PFSK-1 (cell line): ENCODE measurements at regions not wholly inside any gene's neighbourhood (a gene's known extent, or its start where the extent isn't known, plus 50 kb on each side); places are given as distances from the start of the nearest gene placed in this dataset.

Experiments
- FOXP2 ChIP-seq: optimal IDR thresholded peaks from 2 replicates; pipeline ENCODE3; 2011; ENCODE audit warnings: borderline replicate concordance, control low read depth, inconsistent platforms; ENCODE audit not compliant: insufficient read depth; ENCODE audit errors: extremely low read length, extremely low read depth
- POLR2AphosphoS5 ChIP-seq: IDR thresholded peaks from 2 replicates; pipeline ENCODE4 v1.6.1; 2012; ENCODE audit warnings: low read depth, mild to moderate bottlenecking, control low read depth, low read length, moderate library complexity
- SIN3A ChIP-seq: IDR thresholded peaks from 2 replicates; pipeline ENCODE4 v1.6.1; 2012; ENCODE audit warnings: mild to moderate bottlenecking, low read length, moderate library complexity, borderline replicate concordance; ENCODE audit not compliant: insufficient read depth
- TAF1 ChIP-seq: IDR thresholded peaks from 2 replicates; pipeline ENCODE4 v1.6.1; 2012; ENCODE audit warnings: low read length, control low read depth, borderline replicate concordance; ENCODE audit not compliant: insufficient read depth
- TF ChIP-seq, protein P1 (sequence below), 2 experiments: IDR thresholded peaks; 2 replicates each; pipeline versions ENCODE4 v1.6.1 to v1.8.0; 2011 to 2012; ENCODE audit warnings: low read depth in 2 of 2, low read length in 2 of 2, control low read depth in 1 of 2, inconsistent platforms in 1 of 2, mild to moderate bottlenecking in 1 of 2, moderate library complexity in 1 of 2; ENCODE audit not compliant: insufficient read depth in 1 of 2

DNA sequence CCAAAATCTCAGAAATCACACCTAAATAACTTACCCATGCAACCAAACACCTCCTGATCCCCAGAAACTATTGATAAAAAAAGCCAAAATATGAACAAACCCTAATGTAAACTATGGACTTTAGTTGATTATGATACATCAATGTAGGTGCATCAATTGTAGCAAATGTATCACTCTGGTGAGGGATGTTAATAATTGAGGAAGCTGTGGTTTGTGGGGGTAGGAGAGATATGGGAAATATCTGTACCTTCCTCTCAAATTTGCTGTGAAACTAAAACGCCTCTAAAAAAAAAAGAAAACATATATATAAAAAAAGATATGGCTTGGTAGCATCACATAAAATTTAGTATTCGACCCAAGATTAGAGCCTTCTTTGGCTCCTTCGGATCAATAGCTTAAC is 144.3 kb upstream of the CPEB2 start:
- TF ChIP-seq SIN3A: no peak
- no peak for TF ChIP-seq FOXP2
- TF ChIP-seq POLR2AphosphoS5: no peak
- TF ChIP-seq TAF1: no peak
- TF ChIP-seq, protein P1, sequence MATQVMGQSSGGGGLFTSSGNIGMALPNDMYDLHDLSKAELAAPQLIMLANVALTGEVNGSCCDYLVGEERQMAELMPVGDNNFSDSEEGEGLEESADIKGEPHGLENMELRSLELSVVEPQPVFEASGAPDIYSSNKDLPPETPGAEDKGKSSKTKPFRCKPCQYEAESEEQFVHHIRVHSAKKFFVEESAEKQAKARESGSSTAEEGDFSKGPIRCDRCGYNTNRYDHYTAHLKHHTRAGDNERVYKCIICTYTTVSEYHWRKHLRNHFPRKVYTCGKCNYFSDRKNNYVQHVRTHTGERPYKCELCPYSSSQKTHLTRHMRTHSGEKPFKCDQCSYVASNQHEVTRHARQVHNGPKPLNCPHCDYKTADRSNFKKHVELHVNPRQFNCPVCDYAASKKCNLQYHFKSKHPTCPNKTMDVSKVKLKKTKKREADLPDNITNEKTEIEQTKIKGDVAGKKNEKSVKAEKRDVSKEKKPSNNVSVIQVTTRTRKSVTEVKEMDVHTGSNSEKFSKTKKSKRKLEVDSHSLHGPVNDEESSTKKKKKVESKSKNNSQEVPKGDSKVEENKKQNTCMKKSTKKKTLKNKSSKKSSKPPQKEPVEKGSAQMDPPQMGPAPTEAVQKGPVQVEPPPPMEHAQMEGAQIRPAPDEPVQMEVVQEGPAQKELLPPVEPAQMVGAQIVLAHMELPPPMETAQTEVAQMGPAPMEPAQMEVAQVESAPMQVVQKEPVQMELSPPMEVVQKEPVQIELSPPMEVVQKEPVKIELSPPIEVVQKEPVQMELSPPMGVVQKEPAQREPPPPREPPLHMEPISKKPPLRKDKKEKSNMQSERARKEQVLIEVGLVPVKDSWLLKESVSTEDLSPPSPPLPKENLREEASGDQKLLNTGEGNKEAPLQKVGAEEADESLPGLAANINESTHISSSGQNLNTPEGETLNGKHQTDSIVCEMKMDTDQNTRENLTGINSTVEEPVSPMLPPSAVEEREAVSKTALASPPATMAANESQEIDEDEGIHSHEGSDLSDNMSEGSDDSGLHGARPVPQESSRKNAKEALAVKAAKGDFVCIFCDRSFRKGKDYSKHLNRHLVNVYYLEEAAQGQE (IDR thresholded peaks at IDR 0.05; ENCODE audit: insufficient read depth in 1 of 2, low read depth in 2 of 2, low read length in 2 of 2): no peak

DNA sequence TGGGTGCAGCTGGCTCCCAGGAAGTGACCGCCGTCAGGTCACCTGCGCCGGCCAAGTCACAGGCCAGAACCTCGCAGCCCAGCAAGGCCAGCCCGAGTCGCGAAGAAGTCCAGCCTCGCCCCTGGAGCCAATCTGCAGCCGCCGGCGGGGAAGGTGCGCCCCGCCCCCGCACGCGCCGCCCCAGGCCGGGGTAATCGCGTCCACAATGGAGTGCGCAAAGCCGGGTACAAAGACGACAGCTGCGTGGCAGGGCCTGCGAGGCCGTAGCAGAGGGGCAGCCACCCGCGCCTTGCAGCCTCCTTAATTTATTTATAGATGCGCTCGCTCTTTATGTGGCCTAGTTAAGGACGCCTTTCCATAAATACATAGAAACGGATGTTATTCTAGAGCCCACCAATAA is 139.4 kb upstream of the CPEB2 start:
- no peak for TF ChIP-seq SIN3A
- no peak for TF ChIP-seq POLR2AphosphoS5
- TF ChIP-seq, protein P1 (IDR thresholded peaks at IDR 0.05; ENCODE audit: insufficient read depth in 1 of 2, low read depth in 2 of 2, low read length in 2 of 2): no peak

GRCh38 chr4:14863418-14864364 is 138.6 kb upstream of the CPEB2 start:
- no peak for TF ChIP-seq SIN3A
- TF ChIP-seq, protein P1 (IDR thresholded peaks at IDR 0.05; ENCODE audit: insufficient read depth in 1 of 2, low read depth in 2 of 2, low read length in 2 of 2): no peak

GRCh38 chr4:14864365-14865030 is 137.8 kb upstream of the CPEB2 start:
- no peak for TF ChIP-seq SIN3A
- no peak for TF ChIP-seq POLR2AphosphoS5
- TF ChIP-seq FOXP2: no peak
- TF ChIP-seq, protein P1 (IDR thresholded peaks at IDR 0.05; ENCODE audit: insufficient read depth in 1 of 2, low read depth in 2 of 2, low read length in 2 of 2): no peak
- no peak for TF ChIP-seq TAF1

- no peak for TF ChIP-seq TAF1
- no peak for TF ChIP-seq SIN3A
- TF ChIP-seq POLR2AphosphoS5: no peak
- TF ChIP-seq, protein P1 (IDR thresholded peaks at IDR 0.05; ENCODE audit: insufficient read depth in 1 of 2, low read depth in 2 of 2, low read length in 2 of 2): no peak
- no peak for TF ChIP-seq FOXP2
Measured at GRCh38 chr4:14865031-14865366, 137.3 kb upstream of the CPEB2 start.
